Activated CD8-positive, alpha-beta memory T cell treated with anti-CD3 and anti-CD28 coated beads, Interleukin-2, amount 10 ng/mL, durations not matched to agents 7 days and 5 days (primary cell): ENCODE measurements at regions not wholly inside any gene's neighbourhood (a gene's known extent, or its start where the extent isn't known, plus 50 kb on each side); places are given as distances from the start of the nearest gene placed in this dataset.
A peak's percentile ranks its signal among the peaks of the same experiment; 100 is the strongest.

Experiments
- ATAC-seq: fragments of 150-1000 bp; cut with Tn5 transposase; one replicate; pipeline ENCODE4 v1.10.0; 2021; ENCODE audit warnings: moderate library complexity
- CTCF ChIA-PET: fragments of 350-600 bp; sonication (Branson Sonifier 250); formaldehyde crosslinking; loops from one replicate; lab custom pipeline; 2021; ENCODE audit warnings: antibody characterized with exemption; lab: Charles Lee
- DNase-seq: peaks from one replicate; pipeline ENCODE4 v3.0.0-alpha.2; 2020
- H3K27ac Mint-ChIP-seq: one replicate; pipeline ENCODE4 v1.8.0; 2021; ENCODE audit warnings: mild to moderate bottlenecking, mixed read lengths
- H3K27me3 Mint-ChIP-seq: one replicate; pipeline ENCODE4 v1.8.0; 2021; ENCODE audit warnings: mixed read lengths
- H3K36me3 Mint-ChIP-seq: one replicate; pipeline ENCODE4 v1.8.0; 2021; ENCODE audit warnings: mild to moderate bottlenecking, mixed read lengths
- H3K4me1 Mint-ChIP-seq: one replicate; pipeline ENCODE4 v1.8.0; 2021; ENCODE audit warnings: mixed read lengths
- H3K4me3 Mint-ChIP-seq: one replicate; pipeline ENCODE4 v1.8.0; 2021; ENCODE audit warnings: mild to moderate bottlenecking, moderate library complexity, mixed read lengths
- H3K9me3 Mint-ChIP-seq: one replicate; pipeline ENCODE4 v1.8.0; 2022; ENCODE audit warnings: low read depth, mixed read lengths

DNA sequence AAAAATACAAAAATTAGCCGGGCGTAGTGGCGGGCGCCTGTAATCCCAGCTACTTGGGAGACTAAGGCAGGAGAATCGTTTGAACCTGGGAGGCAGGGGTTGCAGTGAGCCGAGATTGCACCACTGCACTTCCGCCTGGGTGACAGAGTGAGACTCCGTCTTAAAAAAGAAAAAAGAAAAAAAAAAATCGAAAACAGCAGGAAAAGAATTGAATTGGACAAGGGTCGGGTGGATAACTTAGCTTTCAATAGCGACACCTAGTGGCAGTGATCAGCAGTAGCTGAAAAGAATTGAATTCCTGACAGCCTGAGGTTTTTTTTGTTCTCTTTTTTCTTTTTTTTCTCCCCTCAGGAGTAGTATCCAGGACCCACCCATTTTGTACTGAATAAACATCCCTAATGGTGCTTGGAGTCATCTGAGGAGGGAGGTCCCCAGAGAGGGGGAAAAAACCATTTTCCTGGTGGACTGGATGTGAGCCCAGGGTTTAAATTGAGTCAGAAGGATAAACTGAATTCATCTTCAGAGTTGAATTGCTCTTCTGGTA is 55.1 kb downstream of the CYCS start:
- Mint-ChIP-seq H3K27me3 (no peaks in the 10 kb centered on the region), H3K9me3 (no peaks in the 10 kb centered on the region), H3K27ac (no peak overlapping the region), H3K36me3 (no peaks in the 10 kb centered on the region), H3K4me1 (peaks cover 16% of the 10 kb centered on the region), H3K4me3 (no peak overlapping the region)
- DNase-seq (peak; percentile 66), ATAC-seq (peak; percentile 79)
- CTCF ChIA-PET = interaction anchor here (0.7 to 4.7 kb wide), 37 partner anchors 9 to 287 kb away, joined by 3 to 54 read pairs (median 3); partner anchors contain the start of genes CYCS and OSBPL3

DNA sequence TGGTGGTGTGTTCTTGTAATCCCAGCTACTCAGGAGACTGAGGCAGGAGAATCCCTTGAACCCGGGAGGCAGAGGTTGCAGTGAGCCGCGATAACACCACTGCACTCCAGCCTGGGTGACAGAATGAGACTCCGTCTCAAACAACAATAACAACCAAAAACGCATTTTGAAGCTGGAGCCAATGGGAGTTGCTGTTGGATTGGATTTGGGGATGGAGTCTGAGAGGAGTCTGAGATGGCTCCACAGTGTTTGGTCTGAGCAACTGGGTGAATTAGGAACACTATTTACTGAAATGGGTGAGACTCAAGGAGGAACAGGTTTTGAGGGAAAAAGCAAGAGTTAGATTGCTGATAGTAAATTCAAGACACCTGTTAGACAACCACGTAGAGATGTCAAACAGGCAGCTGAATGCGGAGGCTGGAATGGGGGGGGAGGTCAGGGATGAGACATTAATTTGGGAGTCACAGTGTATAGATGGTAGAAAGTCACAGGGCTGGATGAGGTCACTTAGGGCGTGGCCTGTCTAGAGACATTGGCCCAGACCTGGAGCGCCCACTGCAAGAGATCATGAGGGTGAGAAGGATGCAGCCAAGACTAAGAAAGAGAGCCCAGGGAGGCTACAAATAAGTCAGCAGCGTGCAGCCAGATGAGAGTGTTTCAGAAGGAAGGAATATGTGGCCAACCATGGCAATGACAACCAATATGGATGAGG is 56.4 kb downstream of the CYCS start:
- Mint-ChIP-seq H3K27me3 (no peaks in the 10 kb centered on the region), H3K9me3 (no peaks in the 10 kb centered on the region), H3K4me3 (no peak overlapping the region), H3K4me1 (peaks cover 15% of the 10 kb centered on the region), H3K36me3 (no peaks in the 10 kb centered on the region), H3K27ac (no peak overlapping the region)
- ATAC-seq (no peak), DNase-seq (no peak)
- CTCF ChIA-PET = interaction anchor here (1.6 to 3.0 kb wide), 4 partner anchors 25 to 257 kb away, joined by 5 to 19 read pairs (median 9); no protein-coding TSS in a partner anchor

DNA sequence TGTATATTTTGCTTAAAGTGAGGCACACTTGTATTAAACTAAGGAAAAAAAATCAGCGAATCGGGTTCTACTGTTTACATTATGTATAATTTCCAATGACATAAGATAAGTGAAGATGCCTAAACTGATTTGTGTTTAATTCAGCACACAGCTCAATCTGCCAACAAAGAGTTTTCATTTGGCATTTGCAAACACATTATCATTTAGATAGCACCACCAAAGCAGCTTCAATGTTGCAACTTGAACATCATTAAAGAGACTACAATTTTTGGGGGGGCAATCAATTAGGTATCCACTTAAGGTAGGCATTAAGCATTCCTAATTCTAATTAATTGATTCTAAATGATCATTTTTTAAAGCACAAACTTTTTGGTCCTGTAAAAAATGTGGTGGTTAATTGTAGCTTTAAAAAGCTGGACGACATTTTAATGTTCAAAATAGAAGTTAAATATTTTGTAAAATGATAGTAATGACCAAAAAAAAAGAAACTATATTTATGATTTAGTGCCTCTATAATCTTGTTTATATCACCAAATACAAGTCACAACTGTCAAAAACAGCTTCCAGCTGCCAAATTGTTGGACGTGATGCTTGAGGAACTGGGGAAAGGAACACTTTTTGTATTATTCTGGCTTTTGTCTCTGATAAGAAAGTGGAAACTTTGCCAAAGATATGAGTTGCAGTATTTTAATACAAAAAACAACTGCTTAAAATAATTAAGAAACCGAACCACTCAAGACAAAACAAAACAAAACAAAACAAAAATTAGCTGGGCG is 57.1 kb downstream of the CYCS start:
- ATAC-seq = no peak
- Mint-ChIP-seq H3K27me3 (no peaks in the 10 kb centered on the region), H3K27ac (no peak overlapping the region), H3K9me3 (no peaks in the 10 kb centered on the region), H3K4me3 (no peak overlapping the region), H3K36me3 (no peaks in the 10 kb centered on the region), H3K4me1 (peaks cover 10% of the 10 kb centered on the region)
- DNase-seq = no peak
- CTCF ChIA-PET = interaction anchor here (1.6 to 3.0 kb wide), 4 partner anchors 26 to 256 kb away, joined by 5 to 19 read pairs (median 9); no protein-coding TSS in a partner anchor

DNA sequence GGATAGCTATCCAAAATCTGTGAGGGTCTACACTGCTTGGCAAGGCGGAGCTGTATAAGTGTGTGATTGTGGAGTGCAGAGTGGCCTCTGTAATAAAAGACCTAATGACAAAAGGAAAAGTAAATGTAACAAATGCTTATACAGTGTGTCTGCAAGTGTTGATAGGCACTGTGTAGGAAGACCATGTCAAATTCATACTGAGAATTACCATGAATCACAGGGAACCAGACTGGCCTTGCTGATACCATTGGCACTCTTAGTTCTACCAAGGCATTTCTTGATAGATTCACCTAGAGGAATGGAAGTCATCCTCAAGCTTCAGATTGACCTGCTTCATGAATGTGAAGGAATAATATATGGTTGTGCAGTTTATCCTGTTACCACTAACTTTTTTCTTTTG is 58.8 kb downstream of the CYCS start:
- Mint-ChIP-seq H3K27ac (no peak overlapping the region), H3K27me3 (no peaks in the 10 kb centered on the region), H3K9me3 (no peaks in the 10 kb centered on the region), H3K4me1 (peaks cover 9% of the 10 kb centered on the region), H3K4me3 (no peak overlapping the region), H3K36me3 (no peaks in the 10 kb centered on the region)
- CTCF ChIA-PET = interaction anchor here (2.2 to 3.0 kb wide), 3 partner anchors 32 to 254 kb away, joined by 5 to 19 read pairs (median 11); no protein-coding TSS in a partner anchor
- no peak for DNase-seq
- no peak for ATAC-seq

DNA sequence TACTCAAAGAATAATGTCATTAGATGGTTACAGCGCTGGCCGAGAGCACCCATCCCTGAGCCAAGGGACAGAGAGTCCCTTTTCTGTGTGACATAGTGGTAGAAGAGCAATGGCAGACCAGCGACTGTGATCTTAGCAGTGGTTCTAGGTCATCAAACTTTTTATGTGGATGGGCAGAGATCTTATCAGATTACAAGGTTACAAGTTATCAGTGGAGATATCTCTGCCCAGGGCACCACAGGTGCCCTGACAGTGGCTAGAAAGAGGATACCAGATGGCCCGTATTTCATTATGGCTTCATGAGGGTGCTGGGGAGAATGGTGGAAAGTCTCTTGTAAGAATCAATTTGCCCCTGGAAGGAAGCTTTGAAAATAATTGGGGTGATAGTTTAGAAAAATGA is 62.7 kb downstream of the CYCS start:
- no peaks in the 10 kb centered on the region for H3K36me3 Mint-ChIP-seq
- no peak overlapping the region for H3K27ac Mint-ChIP-seq
- no peaks in the 10 kb centered on the region for H3K9me3 Mint-ChIP-seq
- CTCF ChIA-PET = interaction anchor here (1.2 to 2.6 kb wide), 3 partner anchors 31 to 250 kb away, joined by 3 to 10 read pairs (median 7); no protein-coding TSS in a partner anchor
- H3K4me1 Mint-ChIP-seq = no peaks in the 10 kb centered on the region
- peaks cover 4% of the 10 kb centered on the region for H3K27me3 Mint-ChIP-seq
- no peak overlapping the region for H3K4me3 Mint-ChIP-seq
- DNase-seq (no peak), ATAC-seq (no peak)

DNA sequence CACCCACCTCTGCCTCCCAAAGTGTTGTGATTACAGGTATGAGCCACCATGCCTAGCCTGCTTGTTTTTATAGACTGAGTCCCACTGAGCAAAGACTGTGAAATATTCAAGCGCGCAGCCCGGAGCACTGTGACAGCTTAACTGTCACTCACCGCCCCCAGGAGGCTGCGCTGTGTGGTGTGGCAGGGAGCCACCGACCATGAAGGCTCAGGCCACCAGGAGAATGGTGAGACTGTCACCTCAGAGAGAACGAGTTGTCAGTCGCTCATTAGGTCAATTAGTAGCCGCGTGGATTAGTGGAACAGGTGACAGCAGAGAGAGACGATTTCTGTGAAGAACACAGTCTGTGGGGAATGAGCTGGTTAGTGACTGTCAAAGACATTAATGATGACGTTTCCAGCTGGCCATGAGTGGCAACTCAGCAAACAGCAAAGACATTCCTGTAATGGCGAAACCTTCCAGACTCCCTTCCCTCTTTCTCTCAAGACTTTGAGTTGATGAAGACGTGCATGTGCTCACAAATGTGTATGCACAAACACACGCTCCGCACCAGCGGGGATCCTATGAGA is 64.5 kb downstream of the CYCS start:
- H3K27ac Mint-ChIP-seq = no peak overlapping the region
- no peaks in the 10 kb centered on the region for H3K9me3 Mint-ChIP-seq
- H3K36me3 Mint-ChIP-seq = no peaks in the 10 kb centered on the region
- CTCF ChIA-PET = interaction anchor here (1.3 to 2.1 kb wide), 3 partner anchors 9 to 248 kb away, joined by 3 to 8 read pairs (median 7); no protein-coding TSS in a partner anchor
- H3K4me1 Mint-ChIP-seq = no peaks in the 10 kb centered on the region
- no peak for ATAC-seq
- peaks cover 8% of the 10 kb centered on the region for H3K27me3 Mint-ChIP-seq
- no peak for DNase-seq
- no peak overlapping the region for H3K4me3 Mint-ChIP-seq

DNA sequence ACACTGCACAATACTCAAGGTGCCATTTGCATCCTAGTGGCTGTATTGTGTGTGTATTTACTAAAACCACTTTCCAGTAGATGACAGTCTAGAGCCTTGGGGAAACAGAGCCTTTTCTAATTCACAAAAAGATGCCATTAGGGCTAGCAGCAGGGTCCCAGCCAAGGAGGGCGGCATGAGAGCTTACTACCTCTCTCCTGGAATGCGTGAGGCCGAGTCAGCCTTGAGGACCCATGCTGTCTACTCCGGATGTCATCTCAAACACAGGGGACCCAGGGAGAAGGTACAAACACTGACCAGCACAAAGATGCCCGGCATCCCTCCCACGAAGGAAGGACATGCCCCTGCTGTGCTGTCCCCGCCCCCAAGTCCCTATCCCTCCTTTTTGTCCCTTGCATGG is 65.5 kb downstream of the CYCS start:
- CTCF ChIA-PET = no interaction called here
- ATAC-seq (no peak), DNase-seq (no peak)
- Mint-ChIP-seq H3K36me3 (no peaks in the 10 kb centered on the region), H3K27ac (no peak overlapping the region), H3K27me3 (peaks cover 8% of the 10 kb centered on the region), H3K9me3 (no peaks in the 10 kb centered on the region), H3K4me1 (no peaks in the 10 kb centered on the region), H3K4me3 (no peak overlapping the region)

DNA sequence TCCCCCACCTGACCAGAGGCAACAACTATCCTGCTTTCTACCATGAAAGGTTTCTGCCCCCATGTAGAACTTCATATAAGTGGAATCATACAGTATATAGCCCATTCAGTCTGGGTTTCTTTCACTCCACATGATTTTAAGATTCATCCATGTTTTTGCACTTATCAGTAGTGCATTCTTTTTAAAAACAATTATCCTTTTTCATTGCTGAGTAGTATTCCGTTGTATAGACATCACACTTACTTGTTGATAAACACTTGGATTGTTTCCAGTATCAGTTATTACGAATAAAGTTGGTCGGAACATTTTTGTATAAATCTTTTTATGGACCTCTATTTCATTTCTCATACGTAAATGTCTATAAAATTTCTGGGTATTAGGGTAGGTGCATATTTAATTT is 68.7 kb downstream of the CYCS start:
- no peak for DNase-seq
- no peaks in the 10 kb centered on the region for H3K9me3 Mint-ChIP-seq
- CTCF ChIA-PET = interaction anchor here (1.0 kb wide), 1 partner anchor 13 kb away, joined by 3 read pairs; no protein-coding TSS in a partner anchor
- no peak overlapping the region for H3K4me3 Mint-ChIP-seq
- H3K4me1 Mint-ChIP-seq = no peaks in the 10 kb centered on the region
- H3K27me3 Mint-ChIP-seq = peaks cover 15% of the 10 kb centered on the region
- no peak overlapping the region for H3K27ac Mint-ChIP-seq
- ATAC-seq = no peak
- no peaks in the 10 kb centered on the region for H3K36me3 Mint-ChIP-seq

DNA sequence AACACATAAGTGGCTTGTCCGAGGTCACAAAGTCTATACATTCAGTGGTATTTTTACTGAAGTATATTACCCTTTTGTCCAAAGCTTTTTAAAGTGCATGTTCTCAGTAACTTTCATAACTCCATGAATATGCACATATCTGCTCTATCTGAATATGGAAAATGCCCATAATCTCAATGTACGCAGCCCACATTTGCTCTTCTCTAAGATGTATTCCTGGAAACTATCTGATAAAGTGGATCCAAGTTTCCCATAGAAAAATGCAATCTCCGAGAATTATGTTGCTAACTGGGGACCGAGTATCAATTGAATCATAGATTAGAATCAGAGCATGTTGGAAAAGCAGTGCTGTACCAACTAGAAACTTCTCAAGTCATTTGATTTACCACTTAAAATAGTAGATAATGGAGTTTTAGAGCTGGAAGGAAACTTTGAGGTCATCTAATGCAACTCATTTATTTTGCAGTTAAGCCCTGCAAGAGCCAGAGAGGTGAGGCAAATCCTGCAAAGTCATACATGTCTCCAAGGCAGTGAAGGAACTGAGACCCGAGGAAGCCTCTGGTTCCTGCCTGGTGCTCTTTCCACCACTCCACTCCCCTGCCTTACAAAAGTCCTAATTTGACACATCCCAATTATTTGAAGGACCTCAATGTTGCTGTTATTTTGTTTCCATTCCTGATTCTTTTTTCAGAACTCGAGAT is 69.4 kb downstream of the CYCS start:
- no peaks in the 10 kb centered on the region for H3K9me3 Mint-ChIP-seq
- no peaks in the 10 kb centered on the region for H3K36me3 Mint-ChIP-seq
- no peaks in the 10 kb centered on the region for H3K4me1 Mint-ChIP-seq
- no peak for DNase-seq
- peaks cover 15% of the 10 kb centered on the region for H3K27me3 Mint-ChIP-seq
- CTCF ChIA-PET = interaction anchor here (0.7 to 1.0 kb wide), 2 partner anchors 14 to 39 kb away, joined by 3 to 4 read pairs; no protein-coding TSS in a partner anchor
- no peak for ATAC-seq
- H3K4me3 Mint-ChIP-seq = no peak overlapping the region
- no peak overlapping the region for H3K27ac Mint-ChIP-seq

DNA sequence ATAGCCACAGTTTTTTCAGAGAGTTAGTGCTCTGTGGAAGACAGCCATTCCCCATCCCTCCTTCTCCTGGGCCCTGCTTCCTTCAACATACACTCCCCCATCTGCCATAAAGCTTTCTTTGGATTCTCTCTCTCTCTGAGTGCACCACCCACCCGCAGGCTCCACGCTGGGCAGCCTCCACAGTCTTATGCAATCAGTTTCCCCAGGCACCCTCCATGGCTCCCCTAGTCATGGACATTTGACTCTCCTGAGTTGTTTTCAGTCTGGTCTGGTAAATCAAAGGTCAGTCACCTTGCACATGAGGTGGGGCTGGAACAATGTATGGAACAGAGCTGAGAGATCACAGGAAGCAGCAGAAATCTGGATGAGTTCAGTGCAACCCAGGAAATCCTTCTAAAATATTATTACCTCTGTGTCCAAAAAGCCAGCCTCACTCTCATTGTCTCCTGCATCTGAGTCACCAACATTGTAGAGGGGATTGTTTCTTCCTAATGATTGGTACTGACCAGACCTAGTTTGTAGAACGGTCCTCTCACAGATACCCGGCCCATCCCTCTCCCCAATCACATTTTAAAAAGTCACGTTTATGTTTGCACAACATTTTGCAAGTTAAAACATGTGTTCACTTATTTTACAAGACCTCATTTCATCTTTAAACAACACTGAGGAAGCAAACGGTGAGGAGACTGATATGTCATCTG is 70.1 kb downstream of the CYCS start:
- no peak overlapping the region for H3K4me3 Mint-ChIP-seq
- no peak overlapping the region for H3K27ac Mint-ChIP-seq
- no peak for DNase-seq
- H3K36me3 Mint-ChIP-seq = no peaks in the 10 kb centered on the region
- H3K4me1 Mint-ChIP-seq = no peaks in the 10 kb centered on the region
- no peaks in the 10 kb centered on the region for H3K9me3 Mint-ChIP-seq
- H3K27me3 Mint-ChIP-seq = peaks cover 15% of the 10 kb centered on the region
- no peak for ATAC-seq
- CTCF ChIA-PET = interaction anchor here (0.7 kb wide), 1 partner anchor 38 kb away, joined by 4 read pairs; no protein-coding TSS in a partner anchor

DNA sequence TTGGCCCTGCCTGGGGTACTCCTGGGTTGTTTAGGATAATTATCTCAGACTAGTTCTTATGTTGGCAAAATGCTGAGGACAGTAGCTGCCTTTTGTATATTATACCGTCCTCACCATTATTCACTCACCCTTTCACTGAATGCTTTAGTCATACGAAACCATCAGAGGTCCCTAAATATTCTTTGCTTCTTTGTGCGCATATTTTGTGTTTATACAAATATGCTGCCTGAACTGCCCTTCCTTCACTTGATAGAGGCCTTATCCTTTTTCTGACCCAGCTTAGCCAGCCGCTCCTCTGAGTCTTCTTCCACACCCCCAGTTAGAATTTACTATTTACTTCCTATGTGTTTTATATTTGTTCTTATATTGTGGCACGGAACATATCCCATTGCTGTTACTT is 70.2 kb upstream of the OSBPL3 start:
- ATAC-seq (no peak), DNase-seq (no peak)
- CTCF ChIA-PET = no interaction called here
- no peaks in the 10 kb centered on the region for H3K4me1 Mint-ChIP-seq
- H3K36me3 Mint-ChIP-seq = no peaks in the 10 kb centered on the region
- H3K27me3 Mint-ChIP-seq = peaks cover 7% of the 10 kb centered on the region
- no peaks in the 10 kb centered on the region for H3K9me3 Mint-ChIP-seq
- no peak overlapping the region for H3K27ac Mint-ChIP-seq
- H3K4me3 Mint-ChIP-seq = no peak overlapping the region

DNA sequence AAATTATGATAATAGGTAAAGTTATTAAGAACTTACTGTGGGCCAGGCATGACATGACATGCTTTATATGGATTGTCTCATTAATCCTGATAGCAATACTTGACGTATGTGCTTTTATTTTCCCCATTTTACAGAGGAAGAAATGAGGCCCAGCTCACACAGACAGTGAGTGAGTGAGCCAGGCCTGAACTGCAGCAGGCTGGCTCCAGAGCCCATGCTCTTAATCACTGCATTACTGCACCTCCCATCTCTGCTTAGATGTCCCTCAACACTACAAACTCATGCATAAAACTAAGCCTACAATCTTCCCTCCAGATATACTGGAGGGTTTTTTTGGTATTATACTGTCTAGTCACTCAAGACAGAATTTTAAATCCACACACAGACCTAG is 68.5 kb upstream of the OSBPL3 start:
- no peak for DNase-seq
- Mint-ChIP-seq H3K9me3 (no peaks in the 10 kb centered on the region), H3K36me3 (no peaks in the 10 kb centered on the region), H3K27me3 (peaks cover 5% of the 10 kb centered on the region), H3K4me1 (no peaks in the 10 kb centered on the region), H3K4me3 (no peak overlapping the region), H3K27ac (no peak overlapping the region)
- no peak for ATAC-seq
- CTCF ChIA-PET = no interaction called here
